ENCODE measurements at regions not wholly inside any gene's neighbourhood (a gene's known extent, or its start where the extent isn't known, plus 50 kb on each side); places are given as distances from the start of the nearest gene placed in this dataset.

- Histone ChIP-seq H3K36me3 (ENCODE audit: insufficient read depth, low read length) (no peaks in the 10 kb centered on the region), H3K9me3 (ENCODE audit: low read length) (no peaks in the 10 kb centered on the region), H3K27me3 (ENCODE audit: control insufficient read depth in 1 of 2, insufficient read depth in 2 of 2, low read length in 2 of 2) (peaks cover 0 to 4% of the 10 kb centered on the region in 2 donors), H3K27ac (ENCODE audit: low read depth, low read length) (no peak overlapping the region), H3K4me3 (ENCODE audit: low read depth in 1 of 2, low read length in 2 of 2) (no peak overlapping the region), H3K4me1 (ENCODE audit: insufficient read depth, low read length) (no peaks in the 10 kb centered on the region), H3K9ac (ENCODE audit: low read length) (no peak overlapping the region)
Measured at GRCh38 chr14:101408077-101408831, 153.0 kb upstream of the DIO3 start.

- H3K9me3 ChIP-seq (ENCODE audit: low read length): no peaks in the 10 kb centered on the region
- H3K36me3 ChIP-seq (ENCODE audit: insufficient read depth, low read length): no peaks in the 10 kb centered on the region
- no peak overlapping the region for H3K9ac ChIP-seq (ENCODE audit: low read length)
- no peaks in the 10 kb centered on the region for H3K4me1 ChIP-seq (ENCODE audit: insufficient read depth, low read length)
- H3K27ac ChIP-seq (ENCODE audit: low read depth, low read length): no peak overlapping the region
- peaks cover 0 to 4% of the 10 kb centered on the region in 2 donors for H3K27me3 ChIP-seq (ENCODE audit: control insufficient read depth in 1 of 2, insufficient read depth in 2 of 2, low read length in 2 of 2)
- no peak overlapping the region for H3K4me3 ChIP-seq (ENCODE audit: low read depth in 1 of 2, low read length in 2 of 2)
Measured at GRCh38 chr14:101409006-101409543, 152.2 kb upstream of the DIO3 start.

DNA sequence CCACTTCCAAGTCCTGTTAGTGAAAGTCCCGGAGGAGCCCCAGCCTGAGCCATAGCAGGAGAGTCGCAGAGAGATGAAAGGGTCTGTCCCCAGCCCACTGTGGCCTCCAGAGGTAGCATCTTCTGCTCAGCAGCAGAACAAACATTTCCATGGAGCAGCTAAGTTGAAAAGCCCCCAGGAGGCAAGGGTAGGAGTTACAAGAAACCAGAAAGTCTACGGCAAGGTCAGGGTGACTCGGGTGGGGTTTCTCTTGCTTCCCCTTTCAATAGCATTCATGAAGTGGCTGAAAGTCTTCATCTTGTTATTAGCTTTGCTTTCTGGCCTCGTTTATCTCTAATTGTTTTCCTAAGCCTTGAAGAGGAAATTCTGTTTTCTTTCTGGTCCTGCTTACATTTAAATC, 151.2 kb upstream of the DIO3 start:
- Histone ChIP-seq H3K27me3 (ENCODE audit: control insufficient read depth in 1 of 2, insufficient read depth in 2 of 2, low read length in 2 of 2) (no peaks in the 10 kb centered on the region), H3K27ac (ENCODE audit: low read depth, low read length) (no peak overlapping the region), H3K4me1 (ENCODE audit: insufficient read depth, low read length) (no peaks in the 10 kb centered on the region)

DNA sequence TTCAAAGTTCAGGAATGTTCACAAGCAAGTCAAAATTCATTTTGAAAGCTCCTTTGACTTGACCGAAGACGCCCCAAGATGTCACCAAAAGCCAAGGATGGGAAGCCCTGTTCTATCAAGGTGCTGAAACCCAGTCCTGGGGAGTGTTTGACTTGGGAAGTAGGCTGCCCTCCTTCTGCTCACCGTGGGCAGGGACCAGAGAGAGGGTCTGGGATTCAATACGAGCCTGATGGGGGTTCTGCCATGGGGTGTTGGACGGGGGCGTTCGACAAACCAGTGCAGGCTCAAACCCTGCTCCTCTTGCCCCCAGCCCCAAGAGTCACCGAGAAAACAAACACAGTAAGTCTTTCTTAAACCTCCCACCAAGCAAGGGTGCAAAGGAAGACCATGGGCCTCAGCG, 150.1 kb upstream of the DIO3 start:
- Histone ChIP-seq H3K4me3 (ENCODE audit: low read depth in 1 of 2, low read length in 2 of 2) (no peak overlapping the region), H3K27ac (ENCODE audit: low read depth, low read length) (no peak overlapping the region), H3K9ac (ENCODE audit: low read length) (no peak overlapping the region), H3K27me3 (ENCODE audit: control insufficient read depth in 1 of 2, insufficient read depth in 2 of 2, low read length in 2 of 2) (no peaks in the 10 kb centered on the region), H3K36me3 (ENCODE audit: insufficient read depth, low read length) (no peaks in the 10 kb centered on the region), H3K4me1 (ENCODE audit: insufficient read depth, low read length) (no peaks in the 10 kb centered on the region), H3K9me3 (ENCODE audit: low read length) (no peaks in the 10 kb centered on the region)

More for the DNA sequence above, 151.2 kb upstream of the DIO3 start:
- Histone ChIP-seq H3K9ac (ENCODE audit: low read length) (no peak overlapping the region), H3K4me3 (ENCODE audit: low read depth in 1 of 2, low read length in 2 of 2) (no peak overlapping the region), H3K36me3 (ENCODE audit: insufficient read depth, low read length) (no peaks in the 10 kb centered on the region), H3K9me3 (ENCODE audit: low read length) (no peaks in the 10 kb centered on the region)

DNA sequence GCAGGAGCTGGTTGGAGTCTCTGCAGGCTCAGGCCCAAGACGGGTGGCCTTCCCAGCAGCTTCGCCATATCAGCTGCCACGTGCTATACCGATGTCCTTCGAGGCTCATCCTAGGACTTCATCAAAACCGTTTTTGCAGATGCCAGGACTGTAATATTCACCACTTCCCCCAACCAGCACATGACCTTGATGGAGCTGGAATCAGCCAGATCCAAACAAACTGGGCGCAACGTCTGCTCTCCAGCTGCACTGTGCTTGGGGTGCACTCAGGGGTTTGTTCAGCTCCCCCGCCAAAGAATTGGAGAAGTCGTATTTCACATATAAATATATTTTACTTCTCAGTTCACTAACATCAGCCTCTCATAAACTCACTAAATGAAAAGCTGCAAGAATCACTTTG, 149.5 kb upstream of the DIO3 start:
- Histone ChIP-seq H3K27me3 (ENCODE audit: control insufficient read depth in 1 of 2, insufficient read depth in 2 of 2, low read length in 2 of 2) (no peaks in the 10 kb centered on the region), H3K9me3 (ENCODE audit: low read length) (no peaks in the 10 kb centered on the region), H3K4me3 (ENCODE audit: low read depth in 1 of 2, low read length in 2 of 2) (no peak overlapping the region), H3K9ac (ENCODE audit: low read length) (no peak overlapping the region), H3K27ac (ENCODE audit: low read depth, low read length) (no peak overlapping the region), H3K36me3 (ENCODE audit: insufficient read depth, low read length) (no peaks in the 10 kb centered on the region), H3K4me1 (ENCODE audit: insufficient read depth, low read length) (no peaks in the 10 kb centered on the region)

GRCh38 chr14:101412739-101413138, 148.6 kb upstream of the DIO3 start:
- H3K27me3 ChIP-seq (ENCODE audit: control insufficient read depth in 1 of 2, insufficient read depth in 2 of 2, low read length in 2 of 2): no peaks in the 10 kb centered on the region
- no peak overlapping the region for H3K27ac ChIP-seq (ENCODE audit: low read depth, low read length)
- H3K9ac ChIP-seq (ENCODE audit: low read length): no peak overlapping the region
- H3K36me3 ChIP-seq (ENCODE audit: insufficient read depth, low read length): no peaks in the 10 kb centered on the region
- H3K4me1 ChIP-seq (ENCODE audit: insufficient read depth, low read length): no peaks in the 10 kb centered on the region
- no peak overlapping the region for H3K4me3 ChIP-seq (ENCODE audit: low read depth in 1 of 2, low read length in 2 of 2)
- H3K9me3 ChIP-seq (ENCODE audit: low read length): no peaks in the 10 kb centered on the region

- Histone ChIP-seq H3K27me3 (ENCODE audit: control insufficient read depth in 1 of 2, insufficient read depth in 2 of 2, low read length in 2 of 2) (no peaks in the 10 kb centered on the region), H3K4me3 (ENCODE audit: low read depth in 1 of 2, low read length in 2 of 2) (no peak overlapping the region), H3K4me1 (ENCODE audit: insufficient read depth, low read length) (no peaks in the 10 kb centered on the region), H3K9me3 (ENCODE audit: low read length) (no peaks in the 10 kb centered on the region), H3K9ac (ENCODE audit: low read length) (no peak overlapping the region), H3K36me3 (ENCODE audit: insufficient read depth, low read length) (no peaks in the 10 kb centered on the region), H3K27ac (ENCODE audit: low read depth, low read length) (no peak overlapping the region)
Measured at GRCh38 chr14:101417434-101417833, 143.9 kb upstream of the DIO3 start.

- Histone ChIP-seq H3K9me3 (ENCODE audit: low read length) (no peaks in the 10 kb centered on the region), H3K4me3 (ENCODE audit: low read depth in 1 of 2, low read length in 2 of 2) (no peak overlapping the region), H3K4me1 (ENCODE audit: insufficient read depth, low read length) (no peaks in the 10 kb centered on the region), H3K36me3 (ENCODE audit: insufficient read depth, low read length) (no peaks in the 10 kb centered on the region), H3K27me3 (ENCODE audit: control insufficient read depth in 1 of 2, insufficient read depth in 2 of 2, low read length in 2 of 2) (no peaks in the 10 kb centered on the region), H3K27ac (ENCODE audit: low read depth, low read length) (no peak overlapping the region), H3K9ac (ENCODE audit: low read length) (no peak overlapping the region)
Measured at GRCh38 chr14:101418601-101419000, 142.7 kb upstream of the DIO3 start.

- Histone ChIP-seq H3K4me3 (ENCODE audit: low read depth in 1 of 2, low read length in 2 of 2) (no peak overlapping the region), H3K27ac (ENCODE audit: low read depth, low read length) (no peak overlapping the region), H3K9ac (ENCODE audit: low read length) (no peak overlapping the region), H3K27me3 (ENCODE audit: control insufficient read depth in 1 of 2, insufficient read depth in 2 of 2, low read length in 2 of 2) (no peaks in the 10 kb centered on the region), H3K9me3 (ENCODE audit: low read length) (peaks cover 6% of the 10 kb centered on the region), H3K4me1 (ENCODE audit: insufficient read depth, low read length) (no peaks in the 10 kb centered on the region), H3K36me3 (ENCODE audit: insufficient read depth, low read length) (no peaks in the 10 kb centered on the region)
Measured at GRCh38 chr14:101426466-101426865, 134.8 kb upstream of the DIO3 start.

- H3K4me3 ChIP-seq (ENCODE audit: low read depth in 1 of 2, low read length in 2 of 2): no peak overlapping the region
- no peaks in the 10 kb centered on the region for H3K27me3 ChIP-seq (ENCODE audit: control insufficient read depth in 1 of 2, insufficient read depth in 2 of 2, low read length in 2 of 2)
- H3K36me3 ChIP-seq (ENCODE audit: insufficient read depth, low read length): no peaks in the 10 kb centered on the region
- peaks cover 6% of the 10 kb centered on the region for H3K9me3 ChIP-seq (ENCODE audit: low read length)
- H3K27ac ChIP-seq (ENCODE audit: low read depth, low read length): no peak overlapping the region
- H3K9ac ChIP-seq (ENCODE audit: low read length): no peak overlapping the region
- H3K4me1 ChIP-seq (ENCODE audit: insufficient read depth, low read length): no peaks in the 10 kb centered on the region
Measured at GRCh38 chr14:101428409-101428808, 132.9 kb upstream of the DIO3 start.

GRCh38 chr14:101435546-101435945, 125.7 kb upstream of the DIO3 start:
- Histone ChIP-seq H3K36me3 (ENCODE audit: insufficient read depth, low read length) (no peaks in the 10 kb centered on the region), H3K27me3 (ENCODE audit: control insufficient read depth in 1 of 2, insufficient read depth in 2 of 2, low read length in 2 of 2) (no peaks in the 10 kb centered on the region), H3K9ac (ENCODE audit: low read length) (no peak overlapping the region)

DNA sequence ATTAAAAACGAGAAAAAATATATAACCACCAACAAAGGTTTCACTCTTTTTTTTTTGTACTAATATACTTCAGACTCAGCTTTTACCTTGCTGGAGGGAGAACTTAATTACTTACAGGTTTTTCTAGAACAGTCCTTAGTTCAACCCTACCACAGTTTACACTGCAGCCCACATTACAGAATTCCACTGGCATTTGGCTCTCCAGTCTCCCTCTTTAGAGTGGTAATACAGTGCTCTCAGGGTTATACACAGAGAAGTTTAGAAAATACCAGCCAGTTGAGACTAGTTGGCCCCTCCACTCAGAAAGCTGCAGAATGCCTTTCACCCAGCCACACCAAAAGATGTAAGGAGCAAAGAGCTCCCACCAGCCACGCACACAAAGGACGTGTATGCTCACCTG, 122.3 kb upstream of the DIO3 start:
- Histone ChIP-seq H3K4me3 (ENCODE audit: low read depth in 1 of 2, low read length in 2 of 2) (no peak overlapping the region), H3K27ac (ENCODE audit: low read depth, low read length) (no peak overlapping the region), H3K9me3 (ENCODE audit: low read length) (no peaks in the 10 kb centered on the region), H3K27me3 (ENCODE audit: control insufficient read depth in 1 of 2, insufficient read depth in 2 of 2, low read length in 2 of 2) (no peaks in the 10 kb centered on the region), H3K36me3 (ENCODE audit: insufficient read depth, low read length) (no peaks in the 10 kb centered on the region), H3K9ac (ENCODE audit: low read length) (no peak overlapping the region), H3K4me1 (ENCODE audit: insufficient read depth, low read length) (no peaks in the 10 kb centered on the region)

More at GRCh38 chr14:101435546-101435945, 125.7 kb upstream of the DIO3 start:
- no peaks in the 10 kb centered on the region for H3K4me1 ChIP-seq (ENCODE audit: insufficient read depth, low read length)
- no peak overlapping the region for H3K27ac ChIP-seq (ENCODE audit: low read depth, low read length)
- no peaks in the 10 kb centered on the region for H3K9me3 ChIP-seq (ENCODE audit: low read length)
- no peak overlapping the region for H3K4me3 ChIP-seq (ENCODE audit: low read depth in 1 of 2, low read length in 2 of 2)
